ENCODE measurements at regions not wholly inside any gene's neighbourhood (a gene's known extent, or its start where the extent isn't known, plus 50 kb on each side); places are given as distances from the start of the nearest gene placed in this dataset.

- no peak for TF ChIP-seq CTCF (IDR thresholded peaks at IDR 0.05)
Measured at GRCh38 chr18:78721238-78721875, 258.3 kb upstream of the SALL3 start.

GRCh38 chr18:78721981-78722380 is 257.6 kb upstream of the SALL3 start:
- TF ChIP-seq CTCF (IDR thresholded peaks at IDR 0.05), result no peak

- no peak for TF ChIP-seq CTCF (IDR thresholded peaks at IDR 0.05)
Measured at GRCh38 chr18:78722386-78722785, 257.2 kb upstream of the SALL3 start.

GRCh38 chr18:78722929-78723710 is 256.5 kb upstream of the SALL3 start:
- no peak for TF ChIP-seq CTCF (IDR thresholded peaks at IDR 0.05)

- no peak for TF ChIP-seq CTCF (IDR thresholded peaks at IDR 0.05)
Measured at GRCh38 chr18:78724214-78724914, 255.3 kb upstream of the SALL3 start.

GRCh38 chr18:78725426-78725825 is 254.2 kb upstream of the SALL3 start:
- TF ChIP-seq CTCF (IDR thresholded peaks at IDR 0.05), result no peak

GRCh38 chr18:78726326-78727056 is 253.1 kb upstream of the SALL3 start:
- no peak for TF ChIP-seq CTCF (IDR thresholded peaks at IDR 0.05)

Data from LNCAP (cell line).